Right hindlimb (tissue), 1 donor: ENCODE measurements at regions not wholly inside any gene's neighbourhood (a gene's known extent, or its start where the extent isn't known, plus 50 kb on each side); places are given as distances from the start of the nearest gene placed in this dataset.

ENCODE experiments used
- DNase-seq: peaks from one replicate; pipeline ENCODE4 v3.0.0-alpha.2; 2018

DNA sequence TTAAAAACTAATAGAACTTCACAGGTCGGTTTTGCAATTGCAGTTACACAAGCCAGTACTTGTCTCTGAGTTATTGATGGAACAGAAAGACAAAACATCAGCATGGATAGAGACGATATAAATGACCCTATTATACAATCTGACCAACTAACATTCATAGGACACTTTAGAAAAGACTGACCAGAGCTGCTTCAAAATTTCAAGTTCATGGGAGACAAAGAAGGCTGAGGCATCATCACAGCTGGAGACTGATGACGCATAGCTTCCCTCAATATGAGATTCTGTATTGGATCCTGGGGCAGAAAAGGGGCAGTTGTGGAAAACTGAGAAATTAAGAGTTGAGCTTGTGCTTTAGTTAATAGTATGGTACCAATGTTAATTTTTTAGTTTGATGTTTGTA, 174.0 kb downstream of the THBS2 start:
- DNase-seq: no peak

DNA sequence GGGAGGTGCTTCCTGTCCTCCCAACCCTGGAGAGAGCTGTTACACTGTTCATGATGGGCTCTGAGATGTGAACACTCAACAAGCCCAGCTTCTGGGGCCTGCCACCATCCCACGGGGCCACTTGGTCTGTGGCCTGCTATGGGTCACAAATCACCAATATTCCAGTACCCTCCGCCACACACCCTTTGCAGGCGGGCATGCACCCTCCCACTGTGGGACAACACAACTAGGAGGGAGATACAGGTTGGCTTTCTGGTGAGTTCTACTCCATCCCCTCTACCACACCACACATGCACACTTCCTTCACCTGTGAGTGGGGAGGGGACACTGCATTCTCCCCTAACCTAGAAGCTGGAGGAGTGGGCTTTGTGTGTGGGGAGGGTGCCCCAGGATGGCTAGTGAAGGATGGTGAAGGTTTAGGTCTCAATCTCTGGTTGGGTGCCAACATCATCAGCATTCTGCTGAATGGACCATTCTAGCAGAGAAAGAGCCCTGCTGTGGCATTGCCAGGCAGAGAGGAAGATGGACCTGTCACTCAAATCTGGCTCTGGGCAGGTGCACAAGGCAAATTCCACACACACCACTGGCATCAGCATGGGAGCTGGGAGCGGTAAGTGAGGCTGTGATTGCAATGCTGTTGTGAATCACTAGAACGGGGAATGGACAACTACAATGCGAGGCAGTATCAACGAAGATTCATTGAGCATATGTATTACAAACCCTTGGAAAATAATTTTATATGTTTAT, 175.1 kb downstream of the THBS2 start:
- DNase-seq: no peak

DNA sequence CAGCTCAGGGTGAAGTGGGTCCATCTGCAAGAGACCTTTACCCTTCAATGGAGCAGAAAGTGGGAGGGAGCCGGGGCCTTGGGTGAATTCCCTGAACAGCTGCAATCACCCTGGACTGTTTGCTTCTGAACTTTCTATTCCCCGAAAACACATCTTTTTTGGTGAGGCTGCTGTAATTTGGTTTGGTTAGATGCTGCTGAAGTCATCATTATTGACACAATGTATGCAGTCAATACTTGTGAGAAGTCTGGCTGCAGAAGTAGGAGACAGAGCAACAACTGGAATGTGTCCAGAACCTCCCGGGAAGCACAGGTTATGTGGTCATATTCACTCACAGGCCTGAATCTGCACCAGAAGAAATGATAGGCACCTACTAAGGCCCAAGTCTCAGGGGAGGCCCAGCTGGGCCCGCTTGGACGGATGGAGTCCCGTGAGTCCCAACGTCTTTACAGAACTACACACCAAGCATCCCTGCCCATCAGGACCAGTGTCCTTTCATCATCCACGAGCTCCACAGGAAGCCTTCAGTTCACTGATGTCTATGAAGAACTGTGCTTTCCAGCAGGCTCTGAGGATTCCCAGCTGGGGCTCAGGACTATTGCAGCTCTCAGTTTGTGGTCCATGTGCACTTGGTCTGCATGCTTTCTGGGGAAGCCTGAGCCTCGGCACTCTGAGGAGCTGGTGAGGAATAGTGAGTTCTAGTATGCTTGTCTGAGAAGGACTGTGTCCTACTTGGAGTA, 177.6 kb downstream of the THBS2 start:
- DNase-seq: no peak

DNA sequence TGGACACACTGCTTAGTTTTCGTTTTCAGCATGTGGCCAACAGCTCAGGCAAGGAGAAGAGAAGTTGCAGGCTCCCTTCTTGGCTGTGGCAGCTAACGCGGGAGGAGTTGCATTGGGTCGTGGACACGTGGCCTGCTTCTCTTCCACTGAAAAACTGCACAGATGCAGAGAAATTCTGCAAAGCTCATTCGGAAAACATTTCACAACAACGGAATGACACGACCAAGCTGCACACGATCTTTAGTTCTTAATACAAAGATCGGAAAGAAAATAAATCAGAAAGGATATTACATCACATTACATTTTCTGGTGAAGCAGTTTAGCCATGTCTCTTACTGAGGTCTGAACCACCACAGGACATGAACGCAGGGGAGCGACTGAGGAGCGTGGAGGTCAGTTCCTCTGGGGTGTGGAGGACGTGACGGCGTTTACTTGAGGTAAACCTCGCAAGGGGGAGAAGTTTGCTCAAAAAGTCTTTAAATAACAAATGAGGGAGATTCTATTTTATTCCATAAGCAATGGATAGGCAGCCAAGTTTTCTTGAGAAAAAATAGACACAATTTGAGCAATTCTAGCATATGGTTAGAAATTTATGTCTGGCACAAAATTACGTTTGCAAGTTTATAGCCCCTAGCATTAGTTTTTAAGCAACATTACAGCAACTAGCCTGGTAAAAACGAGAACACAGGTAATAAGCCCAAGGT, 178.3 kb downstream of the THBS2 start:
- DNase-seq: peak; percentile 84

DNA sequence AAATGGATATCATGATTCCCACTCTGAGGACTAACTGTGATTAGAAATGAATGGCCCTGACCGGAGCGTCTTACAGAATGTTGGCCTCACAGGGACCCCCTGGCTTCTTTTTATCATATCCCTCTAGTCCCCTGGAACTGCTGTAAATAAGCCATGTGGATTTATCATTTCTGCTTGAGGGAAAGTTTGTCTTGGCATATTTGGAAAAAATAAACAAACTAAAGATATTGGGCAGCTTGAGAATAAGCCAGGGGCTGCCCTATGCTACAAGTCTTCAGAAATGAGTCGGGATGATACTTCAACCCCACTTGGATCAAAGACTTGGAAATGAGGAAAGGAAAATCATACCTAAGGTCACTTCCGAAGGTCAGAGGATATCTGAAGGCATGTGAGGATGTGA, 179.1 kb downstream of the THBS2 start:
- DNase-seq: no peak

DNA sequence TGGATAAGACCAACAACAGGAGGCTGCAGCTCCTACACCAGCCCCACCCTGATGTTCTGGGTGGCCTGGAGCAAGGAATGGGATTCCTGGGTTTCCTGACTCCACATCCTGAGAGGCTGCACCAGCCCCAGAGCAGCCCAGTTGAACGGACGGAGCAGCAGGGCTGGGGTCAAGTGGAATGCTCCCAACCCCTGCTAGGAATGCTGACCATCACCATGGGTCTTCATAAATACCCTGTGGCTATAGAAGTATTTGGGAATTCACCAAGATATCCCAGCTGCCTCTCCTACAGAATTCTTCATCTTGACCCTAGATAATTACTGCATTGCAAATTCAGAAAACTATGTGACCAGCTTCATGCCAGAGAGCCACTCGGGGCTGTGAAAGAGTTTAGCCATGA, 180.3 kb downstream of the THBS2 start:
- peak; percentile 49 for DNase-seq

DNA sequence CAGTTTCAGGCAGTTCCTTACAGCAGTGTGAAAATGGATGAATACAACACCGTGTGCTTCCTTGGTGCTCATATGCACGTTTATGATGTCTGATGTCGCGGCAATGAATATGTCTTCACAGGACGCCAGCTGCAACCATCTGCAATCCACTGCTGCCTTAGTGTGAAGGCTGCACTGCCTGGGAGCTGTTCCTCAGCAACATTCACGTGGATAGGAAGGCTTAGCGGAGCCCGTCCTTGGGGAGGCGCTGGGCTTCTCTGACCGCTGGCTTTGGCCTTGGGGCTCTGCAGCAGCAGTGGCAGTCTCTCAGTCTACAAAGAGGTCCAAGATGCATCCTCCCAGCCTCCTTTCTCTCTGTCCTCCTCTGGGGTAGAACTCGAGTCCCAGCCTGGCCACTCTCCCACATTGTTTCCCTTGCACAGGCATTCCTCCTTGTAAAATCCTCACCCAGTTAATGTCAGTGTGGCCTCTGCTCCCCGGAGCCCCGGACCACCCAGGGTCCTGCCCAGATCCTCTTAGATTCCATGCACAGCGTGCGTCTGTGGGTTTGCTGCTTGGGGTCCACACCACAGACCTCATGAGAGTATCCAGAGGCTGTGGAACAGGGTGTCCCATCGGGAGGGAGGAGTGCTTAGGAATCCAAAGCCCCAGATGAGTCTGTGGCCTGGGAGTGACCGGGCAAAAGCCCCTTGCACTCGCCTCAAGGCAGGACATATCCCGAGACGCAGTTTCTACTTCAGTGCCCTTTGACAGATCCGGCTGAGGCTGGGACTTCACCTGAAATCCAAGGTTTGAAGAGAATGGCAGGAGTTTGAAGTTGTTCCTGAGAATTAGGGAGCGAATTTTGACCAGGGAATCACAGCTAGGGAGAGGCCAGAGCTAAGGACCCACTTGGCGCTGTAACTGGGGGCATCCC, 181.3 kb downstream of the THBS2 start:
- DNase-seq: peak; percentile 44

DNA sequence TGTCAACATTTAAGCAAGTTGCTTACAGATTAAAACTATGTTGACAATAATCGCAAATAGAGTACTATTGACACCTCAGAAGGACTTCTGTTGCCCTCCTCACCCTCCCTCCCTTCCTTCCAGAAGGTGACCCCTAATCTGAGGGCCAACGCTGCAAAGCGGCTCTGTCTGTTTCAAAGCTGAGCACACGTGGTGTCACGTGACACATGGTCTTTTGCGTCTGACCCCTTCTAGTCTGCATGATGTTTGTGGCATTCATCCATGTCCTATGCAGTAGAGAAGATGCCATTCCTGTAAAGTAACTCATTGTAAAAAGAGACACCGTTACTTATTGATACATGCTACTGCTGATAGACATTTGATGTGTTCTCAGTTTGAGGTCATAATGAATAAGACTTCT, 182.3 kb downstream of the THBS2 start:
- DNase-seq: no peak

DNA sequence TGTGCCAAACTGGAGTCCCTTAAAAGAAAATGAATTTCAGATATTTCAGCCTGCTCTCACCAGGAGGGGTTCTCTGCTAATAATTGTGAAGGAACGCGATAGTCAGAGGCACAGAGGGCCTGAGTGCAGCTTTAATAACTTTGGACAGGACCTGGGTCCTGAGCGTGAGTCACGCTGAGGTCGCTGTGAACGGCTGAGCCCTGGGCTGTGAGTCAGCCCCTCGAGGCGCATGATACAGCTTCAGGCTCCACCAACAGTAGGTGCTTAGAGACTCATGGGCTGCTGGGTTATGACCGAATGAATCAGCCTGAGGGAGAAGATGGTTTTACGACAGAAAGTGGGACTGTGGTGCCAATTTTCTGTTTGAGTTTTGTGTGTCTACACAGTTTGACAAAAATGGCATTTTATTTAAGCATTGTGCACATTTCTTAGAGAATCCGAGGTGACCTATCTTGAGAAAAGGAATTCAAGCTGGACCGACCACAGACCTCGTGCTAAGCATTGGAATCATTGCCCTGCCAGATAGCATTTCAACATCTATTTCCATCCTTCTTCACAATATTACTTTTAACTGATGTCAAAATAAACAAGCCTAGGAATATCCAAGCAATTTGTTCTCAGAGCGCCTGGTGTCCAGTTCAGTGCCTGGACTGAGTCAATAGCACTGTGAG, 183.0 kb downstream of the THBS2 start:
- peak; percentile 43 for DNase-seq

DNA sequence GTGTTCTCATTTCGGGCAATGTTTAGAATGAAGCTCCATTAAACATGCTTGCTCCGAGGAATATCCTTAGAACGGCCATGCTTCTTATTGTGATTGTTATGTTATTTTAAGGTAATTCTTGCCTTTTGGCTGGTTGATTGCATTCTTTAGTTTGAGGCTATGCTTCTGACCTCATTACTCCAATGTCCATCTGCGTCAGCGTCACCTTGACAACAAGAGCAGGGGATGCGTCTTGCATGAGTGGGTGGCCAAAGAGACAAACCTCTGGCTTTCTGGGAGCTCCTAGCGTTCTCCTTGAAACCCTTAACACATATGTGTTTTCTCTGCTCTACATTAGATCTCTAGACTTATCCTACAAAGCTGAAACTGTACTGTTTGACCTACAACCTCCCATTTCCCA, 184.3 kb downstream of the THBS2 start:
- DNase-seq: no peak

DNA sequence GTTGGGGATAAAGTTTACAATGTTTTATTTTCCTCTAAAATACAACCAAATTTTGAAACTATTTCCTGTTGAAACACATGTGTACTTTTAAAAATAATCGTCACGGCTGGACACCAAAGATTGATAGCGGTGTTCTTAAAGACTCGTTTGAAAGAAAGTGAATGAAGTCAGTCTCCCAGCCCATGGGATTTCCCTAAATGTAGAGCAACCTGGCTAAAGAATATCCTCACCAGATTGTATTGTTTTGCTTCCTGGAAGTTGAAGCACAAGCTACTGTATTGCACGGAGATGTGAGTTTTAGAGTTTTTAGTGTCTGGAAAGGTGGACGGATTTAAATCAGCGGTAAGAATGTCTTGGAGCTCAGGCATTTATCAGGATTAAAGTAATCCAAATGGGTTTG, 189.5 kb downstream of the THBS2 start:
- DNase-seq: no peak

DNA sequence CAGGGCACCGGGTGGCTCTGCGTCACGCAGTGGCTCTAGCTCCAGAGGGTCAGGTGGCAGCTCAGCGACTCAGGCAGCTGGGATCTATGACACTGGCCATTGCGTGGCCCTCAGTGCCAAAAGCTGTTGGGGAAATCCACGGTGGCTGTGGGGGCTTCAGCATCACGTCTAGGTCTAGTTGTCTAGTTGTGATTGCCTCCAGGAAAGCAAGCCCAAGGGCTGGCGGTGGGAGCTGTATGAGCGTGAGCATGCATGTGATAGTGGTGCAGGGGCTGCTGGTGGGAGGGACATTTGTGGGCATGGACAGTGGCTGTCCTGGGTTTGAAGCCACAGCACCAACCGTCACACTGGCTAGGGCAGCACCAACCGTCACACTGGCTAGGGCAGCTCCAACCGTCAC, 191.4 kb downstream of the THBS2 start:
- no peak for DNase-seq

DNA sequence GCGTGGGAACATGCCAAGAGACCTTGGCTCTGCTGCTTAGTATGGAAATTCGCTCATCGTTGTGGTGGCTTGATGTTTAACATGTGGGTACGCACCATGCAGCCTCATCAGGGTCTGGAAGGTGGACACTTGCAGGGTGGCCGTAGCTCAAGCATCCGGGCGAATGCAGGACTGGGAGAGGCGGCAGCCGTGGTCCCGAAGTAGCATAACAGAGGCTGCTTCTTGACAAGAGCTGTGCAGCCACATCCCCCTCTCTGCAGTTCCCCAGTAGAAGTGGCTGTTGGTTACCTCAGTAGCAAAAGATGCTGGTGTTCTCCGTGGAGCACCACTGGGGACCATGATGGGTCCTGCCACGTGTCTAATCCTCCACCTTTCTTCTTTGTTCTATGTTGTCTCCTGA, 195.0 kb downstream of the THBS2 start:
- no peak for DNase-seq

DNA sequence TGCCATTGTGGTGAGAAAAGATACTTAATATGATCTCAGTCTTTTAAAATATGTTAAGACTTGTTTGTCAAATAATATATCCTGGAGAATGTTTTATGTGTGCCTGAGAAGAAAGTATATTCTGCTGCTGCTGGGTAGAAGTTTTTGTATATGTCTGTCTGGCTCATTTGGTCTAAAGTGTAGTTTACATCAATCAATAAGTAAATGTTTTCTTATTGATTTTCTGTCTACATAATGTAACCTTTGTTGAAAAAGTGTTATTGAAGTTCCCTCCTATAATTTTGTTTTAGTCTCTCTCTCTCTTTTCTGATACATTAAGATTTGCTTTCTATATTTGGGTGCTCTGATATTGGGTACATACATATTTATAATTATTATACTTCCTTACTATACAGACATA, 201.2 kb downstream of the THBS2 start:
- no peak for DNase-seq

DNA sequence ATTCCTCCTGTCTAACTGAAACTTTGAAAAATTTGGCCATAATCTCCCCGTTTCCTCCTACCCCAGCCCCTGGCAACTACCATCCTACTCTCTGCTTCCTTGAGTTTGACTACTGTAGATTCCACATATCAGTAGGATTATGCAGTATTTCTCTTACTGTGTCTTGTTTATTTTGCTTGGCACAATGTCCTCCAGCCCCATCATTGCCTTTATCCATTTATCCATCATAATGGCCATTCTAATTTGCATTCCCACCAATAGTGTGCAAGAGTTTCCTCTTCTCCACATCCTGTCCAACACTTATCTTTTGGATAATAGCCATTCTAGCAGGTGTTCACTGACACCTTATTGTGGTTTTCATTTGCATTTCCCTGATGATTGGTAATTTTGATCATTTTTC, 202.3 kb downstream of the THBS2 start:
- DNase-seq: no peak

DNA sequence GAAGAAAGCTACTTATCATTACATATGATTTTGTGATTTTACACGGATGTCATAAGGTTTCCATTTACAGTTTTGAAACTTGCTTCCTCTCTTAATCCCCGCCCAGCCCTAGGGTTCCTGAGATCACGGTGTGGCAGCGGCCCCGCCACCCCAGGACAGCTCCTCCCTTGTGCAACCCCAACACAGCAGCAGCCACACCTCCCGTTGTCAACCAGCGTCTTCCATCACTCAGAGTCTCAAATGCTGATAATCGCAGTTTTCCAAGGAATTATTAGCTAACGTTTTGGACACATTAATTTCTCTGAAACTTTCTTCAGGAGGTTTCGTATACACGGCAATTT, 204.8 kb downstream of the THBS2 start:
- DNase-seq: no peak

DNA sequence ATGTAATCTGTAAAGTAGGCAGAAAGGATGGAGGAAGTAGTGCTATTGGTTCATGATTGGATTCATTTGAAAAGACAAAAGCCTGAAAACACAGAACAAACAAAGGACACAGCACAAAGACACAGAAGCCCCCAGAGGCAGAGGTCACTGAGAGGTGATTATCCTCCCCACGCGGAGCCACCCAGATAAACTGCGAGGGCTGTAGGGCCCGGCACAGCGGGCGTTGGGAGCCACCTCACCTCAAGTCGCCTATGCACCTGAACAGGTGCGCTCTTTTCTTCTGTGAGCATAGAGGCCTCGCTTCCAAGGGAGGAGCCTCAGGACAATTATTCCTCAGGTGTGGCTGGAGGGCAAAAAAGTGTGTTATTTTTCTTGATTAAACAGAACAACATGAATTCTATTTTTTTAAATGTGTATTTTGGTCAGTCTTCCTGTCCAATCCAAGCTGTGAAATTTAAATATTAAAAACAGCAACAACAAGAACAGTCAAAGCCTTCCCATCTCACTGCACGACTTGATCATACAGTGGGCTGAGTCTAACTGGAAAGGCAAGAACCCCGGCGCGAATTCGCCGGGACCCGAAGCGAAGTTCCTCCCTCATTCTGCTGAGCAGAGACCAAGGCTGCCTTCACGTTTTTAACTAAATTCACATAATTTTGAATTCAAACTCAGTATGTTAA, 205.3 kb downstream of the THBS2 start:
- no peak for DNase-seq

DNA sequence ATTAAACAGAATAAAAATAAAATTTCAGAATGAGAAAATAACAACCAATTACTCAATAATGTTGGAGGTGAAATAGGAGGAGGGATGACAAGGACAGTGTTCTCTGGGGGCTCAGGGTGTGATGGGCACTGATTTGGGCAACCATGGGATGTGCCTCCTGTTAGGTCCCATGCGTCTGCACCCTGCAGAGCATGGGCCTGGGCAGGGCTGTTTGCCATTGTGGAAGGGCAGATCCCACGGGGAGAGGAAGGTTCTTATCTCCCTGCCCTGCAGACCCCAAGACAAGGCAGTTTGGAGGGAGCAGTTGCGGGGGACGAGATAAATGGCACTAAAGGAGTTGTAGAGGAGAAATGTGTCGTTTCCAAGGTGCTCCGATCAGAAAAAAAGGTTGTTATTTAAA, 206.3 kb downstream of the THBS2 start:
- DNase-seq: no peak

DNA sequence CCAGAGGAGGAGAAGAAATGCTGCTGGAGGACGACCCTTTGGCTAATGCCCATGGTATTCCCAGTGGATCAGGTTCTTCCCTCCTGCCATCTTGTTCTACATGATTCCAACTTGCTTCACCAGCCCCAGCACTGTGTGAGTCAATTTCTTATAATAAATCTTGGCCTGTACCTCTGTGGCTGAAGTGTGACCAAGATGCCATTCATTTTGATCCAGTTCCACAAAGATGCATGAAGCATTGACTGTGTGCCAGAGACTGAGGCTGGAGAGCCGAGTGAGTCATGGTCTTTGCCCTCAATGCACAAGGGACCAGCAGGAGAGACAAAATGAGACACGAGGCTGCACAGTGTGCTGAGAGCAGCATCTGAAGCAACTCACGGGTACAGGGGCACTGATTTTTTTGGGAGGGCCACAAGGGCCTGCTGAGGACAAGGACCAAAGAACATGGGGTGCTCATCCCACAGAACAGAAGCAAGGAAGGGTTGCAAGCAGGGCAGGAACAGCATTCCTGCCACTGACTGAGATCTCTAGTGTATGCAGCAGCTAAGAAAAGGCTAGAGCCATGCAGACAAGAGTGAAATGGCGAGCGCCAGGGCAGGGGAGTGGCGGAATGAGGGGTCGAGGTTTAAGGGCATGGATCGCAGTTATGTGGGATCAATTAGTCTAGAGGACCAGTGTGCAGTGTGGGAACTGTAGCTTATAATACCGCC, 207.0 kb downstream of the THBS2 start:
- no peak for DNase-seq

DNA sequence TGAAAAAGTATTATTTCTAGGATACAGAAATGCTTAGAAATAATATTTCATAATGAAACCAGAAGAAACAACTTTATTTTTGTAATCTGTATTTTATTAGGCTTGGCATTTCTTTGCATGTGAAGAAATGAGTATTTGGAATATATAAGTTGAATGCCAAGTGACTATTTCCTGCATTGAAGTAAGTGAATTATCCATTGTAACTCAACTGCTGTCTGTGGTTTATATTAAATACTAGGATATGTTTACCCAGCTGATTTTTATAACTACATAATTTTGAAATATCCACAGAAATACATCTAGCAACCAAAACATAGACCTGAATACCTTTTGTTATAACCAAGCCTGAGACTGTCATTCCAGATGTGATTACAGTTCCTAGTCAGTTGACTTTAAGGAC, 207.6 kb downstream of the THBS2 start:
- no peak for DNase-seq

DNA sequence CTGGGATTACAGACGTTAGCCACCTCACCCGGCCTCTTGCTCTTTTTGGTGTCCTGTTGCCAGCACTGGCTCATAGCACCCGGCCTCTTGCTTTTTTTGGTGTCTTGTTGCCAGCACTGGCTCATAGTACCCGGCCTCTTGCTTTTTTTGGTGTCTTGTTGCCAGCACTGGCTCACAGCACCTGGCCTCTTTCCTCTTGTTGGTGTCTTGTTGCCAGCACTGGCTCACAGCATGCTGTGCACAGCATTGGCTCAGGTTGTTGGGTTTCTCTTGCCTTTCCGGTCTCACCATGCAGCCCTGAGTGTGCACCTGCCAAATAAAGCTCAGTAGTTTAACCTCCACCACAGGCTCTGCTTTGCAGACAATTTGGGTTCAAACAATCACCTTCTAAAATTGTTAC, 208.2 kb downstream of the THBS2 start:
- peak; percentile 74 for DNase-seq
